ENCODE measurements at regions not wholly inside any gene's neighbourhood (a gene's known extent, or its start where the extent isn't known, plus 50 kb on each side); places are given as distances from the start of the nearest gene placed in this dataset.

- TF ChIP-seq MLX (CRISPR knock-in tag; IDR thresholded peaks at IDR 0.05) = no peak
Measured at GRCh38 chr6:11297376-11297729, 64.9 kb upstream of the NEDD9 start (continued).

- Mint-ChIP-seq H3K9me3 (peaks cover 30% of the 10 kb centered on the region), H3K4me3 (no peak overlapping the region), H3K27me3 (ENCODE audit: low read depth) (no peaks in the 10 kb centered on the region; the same call in 1 of the 2 replicates), H3K4me1 (peaks cover 13% of the 10 kb centered on the region), H3K36me3 (peaks cover 20% of the 10 kb centered on the region), H3K27ac (no peak overlapping the region)
- ATAC-seq = no peak
- TF ChIP-seq TEAD1 (CRISPR knock-in tag; IDR thresholded peaks at IDR 0.05) (no peak), GTF2I (CRISPR knock-in tag; conservative IDR thresholded peaks at IDR 0.05) (no peak), OVOL2 (CRISPR knock-in tag; IDR thresholded peaks at IDR 0.05; ENCODE audit: borderline replicate concordance) (no peak), ZNF671 (CRISPR knock-in tag; IDR thresholded peaks at IDR 0.05) (no peak), SMAD3 (CRISPR knock-in tag; IDR thresholded peaks at IDR 0.05; ENCODE audit: borderline replicate concordance) (no peak), CREB1 (CRISPR knock-in tag; IDR thresholded peaks at IDR 0.05) (no peak), ESRRA (CRISPR knock-in tag; IDR thresholded peaks at IDR 0.05; ENCODE audit: borderline replicate concordance) (no peak), ETV6 (CRISPR knock-in tag; IDR thresholded peaks at IDR 0.05) (no peak), NR3C1 (CRISPR knock-in tag; conservative IDR thresholded peaks at IDR 0.05; ENCODE audit: low read depth) (no peak), NR2C2 (CRISPR knock-in tag; IDR thresholded peaks at IDR 0.05) (no peak)
- TF ChIP-seq, protein P1, sequence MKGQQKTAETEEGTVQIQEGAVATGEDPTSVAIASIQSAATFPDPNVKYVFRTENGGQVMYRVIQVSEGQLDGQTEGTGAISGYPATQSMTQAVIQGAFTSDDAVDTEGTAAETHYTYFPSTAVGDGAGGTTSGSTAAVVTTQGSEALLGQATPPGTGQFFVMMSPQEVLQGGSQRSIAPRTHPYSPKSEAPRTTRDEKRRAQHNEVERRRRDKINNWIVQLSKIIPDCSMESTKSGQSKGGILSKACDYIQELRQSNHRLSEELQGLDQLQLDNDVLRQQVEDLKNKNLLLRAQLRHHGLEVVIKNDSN (CRISPR knock-in tag; IDR thresholded peaks at IDR 0.05) = no peak
- TF ChIP-seq, protein P2, sequence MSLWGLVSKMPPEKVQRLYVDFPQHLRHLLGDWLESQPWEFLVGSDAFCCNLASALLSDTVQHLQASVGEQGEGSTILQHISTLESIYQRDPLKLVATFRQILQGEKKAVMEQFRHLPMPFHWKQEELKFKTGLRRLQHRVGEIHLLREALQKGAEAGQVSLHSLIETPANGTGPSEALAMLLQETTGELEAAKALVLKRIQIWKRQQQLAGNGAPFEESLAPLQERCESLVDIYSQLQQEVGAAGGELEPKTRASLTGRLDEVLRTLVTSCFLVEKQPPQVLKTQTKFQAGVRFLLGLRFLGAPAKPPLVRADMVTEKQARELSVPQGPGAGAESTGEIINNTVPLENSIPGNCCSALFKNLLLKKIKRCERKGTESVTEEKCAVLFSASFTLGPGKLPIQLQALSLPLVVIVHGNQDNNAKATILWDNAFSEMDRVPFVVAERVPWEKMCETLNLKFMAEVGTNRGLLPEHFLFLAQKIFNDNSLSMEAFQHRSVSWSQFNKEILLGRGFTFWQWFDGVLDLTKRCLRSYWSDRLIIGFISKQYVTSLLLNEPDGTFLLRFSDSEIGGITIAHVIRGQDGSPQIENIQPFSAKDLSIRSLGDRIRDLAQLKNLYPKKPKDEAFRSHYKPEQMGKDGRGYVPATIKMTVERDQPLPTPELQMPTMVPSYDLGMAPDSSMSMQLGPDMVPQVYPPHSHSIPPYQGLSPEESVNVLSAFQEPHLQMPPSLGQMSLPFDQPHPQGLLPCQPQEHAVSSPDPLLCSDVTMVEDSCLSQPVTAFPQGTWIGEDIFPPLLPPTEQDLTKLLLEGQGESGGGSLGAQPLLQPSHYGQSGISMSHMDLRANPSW (CRISPR knock-in tag; conservative IDR thresholded peaks at IDR 0.05; ENCODE audit: low read depth) = no peak
- TF ChIP-seq, protein P3, sequence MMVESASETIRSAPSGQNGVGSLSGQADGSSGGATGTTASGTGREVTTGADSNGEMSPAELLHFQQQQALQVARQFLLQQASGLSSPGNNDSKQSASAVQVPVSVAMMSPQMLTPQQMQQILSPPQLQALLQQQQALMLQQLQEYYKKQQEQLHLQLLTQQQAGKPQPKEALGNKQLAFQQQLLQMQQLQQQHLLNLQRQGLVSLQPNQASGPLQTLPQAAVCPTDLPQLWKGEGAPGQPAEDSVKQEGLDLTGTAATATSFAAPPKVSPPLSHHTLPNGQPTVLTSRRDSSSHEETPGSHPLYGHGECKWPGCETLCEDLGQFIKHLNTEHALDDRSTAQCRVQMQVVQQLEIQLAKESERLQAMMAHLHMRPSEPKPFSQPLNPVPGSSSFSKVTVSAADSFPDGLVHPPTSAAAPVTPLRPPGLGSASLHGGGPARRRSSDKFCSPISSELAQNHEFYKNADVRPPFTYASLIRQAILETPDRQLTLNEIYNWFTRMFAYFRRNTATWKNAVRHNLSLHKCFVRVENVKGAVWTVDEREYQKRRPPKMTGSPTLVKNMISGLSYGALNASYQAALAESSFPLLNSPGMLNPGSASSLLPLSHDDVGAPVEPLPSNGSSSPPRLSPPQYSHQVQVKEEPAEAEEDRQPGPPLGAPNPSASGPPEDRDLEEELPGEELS (CRISPR knock-in tag; IDR thresholded peaks at IDR 0.05) = no peak
- TF ChIP-seq, protein P4, sequence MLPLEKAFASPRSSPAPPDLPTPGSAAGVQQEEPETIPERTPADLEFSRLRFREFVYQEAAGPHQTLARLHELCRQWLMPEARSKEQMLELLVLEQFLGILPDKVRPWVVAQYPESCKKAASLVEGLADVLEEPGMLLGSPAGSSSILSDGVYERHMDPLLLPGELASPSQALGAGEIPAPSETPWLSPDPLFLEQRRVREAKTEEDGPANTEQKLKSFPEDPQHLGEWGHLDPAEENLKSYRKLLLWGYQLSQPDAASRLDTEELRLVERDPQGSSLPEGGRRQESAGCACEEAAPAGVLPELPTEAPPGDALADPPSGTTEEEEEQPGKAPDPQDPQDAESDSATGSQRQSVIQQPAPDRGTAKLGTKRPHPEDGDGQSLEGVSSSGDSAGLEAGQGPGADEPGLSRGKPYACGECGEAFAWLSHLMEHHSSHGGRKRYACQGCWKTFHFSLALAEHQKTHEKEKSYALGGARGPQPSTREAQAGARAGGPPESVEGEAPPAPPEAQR (CRISPR knock-in tag; IDR thresholded peaks at IDR 0.05) = no peak
- CTCF ChIA-PET = interaction anchor here (1.1 kb wide), 1 partner anchor 124 kb away, joined by 4 read pairs; no protein-coding TSS in a partner anchor
- no peak for DNase-seq (ENCODE audit: low spot score)
- POLR2A ChIA-PET = no interaction called here
Measured at GRCh38 chr6:11296449-11297375, 64.2 kb upstream of the NEDD9 start.

GRCh38 chr6:11295969-11296368, 63.5 kb upstream of the NEDD9 start:
- POLR2A ChIA-PET = no interaction called here
- Mint-ChIP-seq H3K27me3 (ENCODE audit: low read depth) (no peaks in the 10 kb centered on the region; the same call in 1 of the 2 replicates), H3K36me3 (peaks cover 19% of the 10 kb centered on the region), H3K27ac (no peak overlapping the region), H3K4me3 (no peak overlapping the region), H3K9me3 (peaks cover 25% of the 10 kb centered on the region), H3K4me1 (peaks cover 13% of the 10 kb centered on the region)
- CTCF ChIA-PET = no interaction called here
- ATAC-seq = no peak
- TF ChIP-seq, protein P4 (CRISPR knock-in tag; IDR thresholded peaks at IDR 0.05) = no peak
- TF ChIP-seq FOXJ3 (CRISPR knock-in tag; IDR thresholded peaks at IDR 0.05; ENCODE audit: borderline replicate concordance) = no peak
- no peak for TF ChIP-seq ZMAT4 (CRISPR knock-in tag; IDR thresholded peaks at IDR 0.05)
- DNase-seq (ENCODE audit: low spot score) = no peak

Measured in WTC11 (cell line).